ENCODE measurements at regions not wholly inside any gene's neighbourhood (a gene's known extent, or its start where the extent isn't known, plus 50 kb on each side); places are given as distances from the start of the nearest gene placed in this dataset.

GRCh38 chr5:124461157-124461556 is 285.3 kb downstream of the ZNF608 start:
- H3K36me3 Mint-ChIP-seq (ENCODE audit: low read depth), result no peaks in the 10 kb centered on the region
- POLR2A ChIA-PET, result no interaction called here
- no peak for ATAC-seq
- CTCF ChIA-PET, result no interaction called here
- DNase-seq, result no peak
- no peak overlapping the region for H3K27ac Mint-ChIP-seq
- no peaks in the 10 kb centered on the region for H3K4me1 Mint-ChIP-seq (ENCODE audit: low read depth)
- no peak overlapping the region for H3K4me3 Mint-ChIP-seq
- H3K27me3 Mint-ChIP-seq (ENCODE audit: low read depth), result no peaks in the 10 kb centered on the region
- no peaks in the 10 kb centered on the region for H3K9me3 Mint-ChIP-seq (ENCODE audit: insufficient read depth)

DNA sequence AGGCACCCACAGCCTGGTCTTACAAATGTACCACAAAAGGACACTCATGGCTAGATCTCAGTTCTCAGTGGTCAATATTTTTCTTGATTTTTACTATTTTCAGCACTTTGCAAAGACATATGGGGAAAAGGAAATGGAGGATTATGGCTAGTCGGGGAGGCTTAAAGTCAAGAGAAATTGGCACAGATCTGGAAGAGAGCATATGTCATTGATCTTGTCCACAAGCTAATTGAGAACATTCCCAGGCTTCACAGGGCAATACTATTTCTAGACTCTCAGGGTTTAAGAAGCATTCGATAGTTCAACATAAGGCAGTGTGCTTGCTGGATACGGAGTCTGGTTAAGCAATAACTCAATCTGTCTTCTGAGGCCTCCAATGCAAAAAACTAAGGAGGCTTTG is 285.8 kb downstream of the ZNF608 start:
- Mint-ChIP-seq H3K4me3 (no peak overlapping the region), H3K9me3 (ENCODE audit: insufficient read depth) (no peaks in the 10 kb centered on the region), H3K27me3 (ENCODE audit: low read depth) (peaks cover 1% of the 10 kb centered on the region), H3K4me1 (ENCODE audit: low read depth) (no peaks in the 10 kb centered on the region), H3K36me3 (ENCODE audit: low read depth) (no peaks in the 10 kb centered on the region), H3K27ac (no peak overlapping the region)
- DNase-seq, result no peak
- ChIA-PET CTCF (no interaction called here), POLR2A (no interaction called here)
- no peak for ATAC-seq

DNA sequence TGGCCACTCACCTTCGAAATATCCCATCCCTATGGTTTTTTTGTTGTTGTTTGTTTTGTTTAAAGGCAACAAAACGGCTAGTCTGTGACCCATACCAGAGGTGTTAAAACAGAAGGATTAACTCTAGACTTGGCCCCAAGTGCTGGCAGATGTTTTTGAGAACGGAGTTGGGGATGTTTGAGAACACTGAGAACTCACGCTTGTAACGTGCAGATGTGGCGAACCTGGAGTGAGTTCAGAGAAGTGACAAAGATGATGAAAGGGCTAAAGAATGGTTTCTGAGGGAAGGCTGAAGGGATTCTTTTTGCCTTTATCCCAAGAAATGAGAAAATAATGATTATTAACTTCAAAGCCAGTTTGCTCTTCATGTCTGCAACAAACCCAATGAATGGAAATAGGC is 286.5 kb downstream of the ZNF608 start:
- Mint-ChIP-seq H3K27me3 (ENCODE audit: low read depth) (peaks cover 4% of the 10 kb centered on the region), H3K27ac (no peak overlapping the region)
- CTCF ChIA-PET, result no interaction called here

DNA sequence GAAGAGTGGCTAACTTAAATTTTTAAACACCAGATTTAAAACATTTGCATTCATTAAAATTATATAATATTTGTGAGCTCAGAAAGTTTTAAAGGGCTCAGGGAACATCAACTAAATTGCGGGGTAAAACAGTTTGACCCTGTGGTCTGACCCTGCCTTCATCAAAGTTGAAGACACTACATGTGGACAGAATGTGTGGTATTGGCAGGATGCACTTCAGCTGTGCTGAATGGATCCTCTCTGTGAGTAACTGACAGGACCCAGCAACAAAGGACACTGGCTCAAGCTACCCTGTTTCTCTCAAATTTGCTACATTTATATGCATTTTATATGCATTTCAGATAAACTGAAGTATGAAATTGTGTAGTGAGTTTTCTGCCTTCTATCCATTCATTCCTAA is 288.5 kb downstream of the ZNF608 start:
- ChIA-PET POLR2A (interaction anchor here (0.6 kb wide), 1 partner anchor 422 kb away, joined by 3 read pairs; no protein-coding TSS in a partner anchor), CTCF (no interaction called here)
- no peak overlapping the region for H3K27ac Mint-ChIP-seq
- no peak overlapping the region for H3K4me3 Mint-ChIP-seq
- no peaks in the 10 kb centered on the region for H3K9me3 Mint-ChIP-seq (ENCODE audit: insufficient read depth)
- peaks cover 4% of the 10 kb centered on the region for H3K27me3 Mint-ChIP-seq (ENCODE audit: low read depth)
- H3K36me3 Mint-ChIP-seq (ENCODE audit: low read depth), result no peaks in the 10 kb centered on the region
- ATAC-seq (no peak), DNase-seq (no peak)
- peaks cover 8% of the 10 kb centered on the region for H3K4me1 Mint-ChIP-seq (ENCODE audit: low read depth)

More for the DNA sequence above, 286.5 kb downstream of the ZNF608 start:
- no peaks in the 10 kb centered on the region for H3K4me1 Mint-ChIP-seq (ENCODE audit: low read depth)
- DNase-seq, result no peak
- no peak for ATAC-seq
- H3K36me3 Mint-ChIP-seq (ENCODE audit: low read depth), result no peaks in the 10 kb centered on the region
- no peaks in the 10 kb centered on the region for H3K9me3 Mint-ChIP-seq (ENCODE audit: insufficient read depth)
- POLR2A ChIA-PET, result no interaction called here
- no peak overlapping the region for H3K4me3 Mint-ChIP-seq

DNA sequence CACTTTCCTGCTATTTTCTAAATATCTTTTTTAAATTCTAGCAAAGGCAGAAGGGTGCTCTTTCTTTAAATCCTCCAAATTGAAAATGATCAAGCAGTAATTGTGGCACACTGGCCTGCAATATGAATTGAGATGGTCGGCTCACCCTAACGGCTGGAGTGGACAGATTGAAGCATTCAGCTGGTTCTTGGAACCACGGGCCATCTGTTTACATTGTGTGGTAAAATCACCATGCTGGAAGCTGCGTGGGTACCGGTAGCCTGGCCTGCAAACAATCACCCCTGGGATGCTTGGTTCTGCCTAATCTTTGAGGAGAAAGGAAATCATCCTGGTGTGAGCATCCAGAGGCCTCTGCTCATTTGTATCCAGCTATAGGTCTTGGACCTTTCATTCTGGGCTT is 289.3 kb downstream of the ZNF608 start:
- no peak for ATAC-seq
- DNase-seq, result no peak
- Mint-ChIP-seq H3K27me3 (ENCODE audit: low read depth) (peaks cover 4% of the 10 kb centered on the region), H3K27ac (no peak overlapping the region), H3K36me3 (ENCODE audit: low read depth) (no peaks in the 10 kb centered on the region), H3K4me3 (no peak overlapping the region), H3K9me3 (ENCODE audit: insufficient read depth) (no peaks in the 10 kb centered on the region), H3K4me1 (ENCODE audit: low read depth) (peaks cover 8% of the 10 kb centered on the region)
- POLR2A ChIA-PET, result interaction anchor here (0.6 kb wide), 1 partner anchor 421 kb away, joined by 3 read pairs; no protein-coding TSS in a partner anchor
- CTCF ChIA-PET, result no interaction called here

GRCh38 chr5:124456249-124456648 is 290.2 kb downstream of the ZNF608 start:
- Mint-ChIP-seq H3K36me3 (ENCODE audit: low read depth) (no peaks in the 10 kb centered on the region), H3K27me3 (ENCODE audit: low read depth) (peaks cover 4% of the 10 kb centered on the region), H3K4me1 (ENCODE audit: low read depth) (peaks cover 8% of the 10 kb centered on the region), H3K4me3 (no peak overlapping the region), H3K9me3 (ENCODE audit: insufficient read depth) (no peaks in the 10 kb centered on the region), H3K27ac (no peak overlapping the region)
- DNase-seq (no peak), ATAC-seq (no peak)
- ChIA-PET POLR2A (no interaction called here), CTCF (no interaction called here)

GRCh38 chr5:124454081-124454480 is 292.4 kb downstream of the ZNF608 start:
- POLR2A ChIA-PET, result no interaction called here

GRCh38 chr5:124453221-124454051 is 293.0 kb downstream of the ZNF608 start:
- Mint-ChIP-seq H3K4me1 (ENCODE audit: low read depth) (peaks cover 8% of the 10 kb centered on the region), H3K36me3 (ENCODE audit: low read depth) (no peaks in the 10 kb centered on the region), H3K9me3 (ENCODE audit: insufficient read depth) (no peaks in the 10 kb centered on the region), H3K27ac (no peak overlapping the region), H3K4me3 (no peak overlapping the region), H3K27me3 (ENCODE audit: low read depth) (peaks cover 4% of the 10 kb centered on the region)
- CTCF ChIA-PET, result no interaction called here
- POLR2A ChIA-PET, result no interaction called here
- DNase-seq (no peak), ATAC-seq (no peak)

More at GRCh38 chr5:124454081-124454480, 292.4 kb downstream of the ZNF608 start:
- Mint-ChIP-seq H3K4me3 (no peak overlapping the region), H3K9me3 (ENCODE audit: insufficient read depth) (no peaks in the 10 kb centered on the region), H3K4me1 (ENCODE audit: low read depth) (peaks cover 8% of the 10 kb centered on the region), H3K27me3 (ENCODE audit: low read depth) (peaks cover 4% of the 10 kb centered on the region), H3K36me3 (ENCODE audit: low read depth) (no peaks in the 10 kb centered on the region), H3K27ac (no peak overlapping the region)
- DNase-seq, result no peak
- no peak for ATAC-seq
- CTCF ChIA-PET, result no interaction called here

- no peak overlapping the region for H3K4me3 Mint-ChIP-seq
- CTCF ChIA-PET, result no interaction called here
- POLR2A ChIA-PET, result no interaction called here
- peaks cover 8% of the 10 kb centered on the region for H3K4me1 Mint-ChIP-seq (ENCODE audit: low read depth)
- H3K9me3 Mint-ChIP-seq (ENCODE audit: insufficient read depth), result no peaks in the 10 kb centered on the region
- no peaks in the 10 kb centered on the region for H3K36me3 Mint-ChIP-seq (ENCODE audit: low read depth)
- H3K27ac Mint-ChIP-seq, result no peak overlapping the region
- peaks cover 4% of the 10 kb centered on the region for H3K27me3 Mint-ChIP-seq (ENCODE audit: low read depth)
- ATAC-seq (no peak), DNase-seq (no peak)
Measured at GRCh38 chr5:124452412-124452811, 294.0 kb downstream of the ZNF608 start.

DNA sequence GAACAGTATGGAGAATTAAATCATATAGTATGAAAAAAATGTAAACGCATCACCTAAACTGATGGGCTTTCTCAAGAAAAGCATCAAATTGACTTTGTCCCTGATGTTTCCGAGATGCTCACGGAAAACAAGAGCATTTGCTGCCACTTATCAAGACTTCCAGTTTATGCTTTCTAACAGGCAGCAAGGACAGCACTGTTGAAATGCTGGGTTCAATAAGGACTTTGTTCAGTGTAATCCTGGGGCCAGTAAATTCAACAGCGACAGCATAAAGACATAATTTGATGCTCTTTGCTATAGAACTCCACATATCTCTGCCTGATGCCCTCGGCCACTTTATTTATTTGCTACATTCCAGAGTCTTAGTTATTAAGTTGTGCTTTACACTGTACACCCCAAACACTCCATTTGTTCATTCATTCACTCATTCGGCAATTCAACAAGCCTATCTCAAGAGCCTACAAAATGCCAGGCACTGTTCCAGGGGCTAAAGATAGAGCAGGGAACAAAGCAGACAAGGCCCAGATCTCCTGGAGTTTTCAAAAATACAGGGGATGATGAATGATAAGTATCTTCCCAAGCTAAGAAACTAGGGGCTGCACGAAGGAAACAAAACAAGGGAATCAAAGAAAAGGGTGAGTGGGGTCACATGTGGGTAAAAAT is 294.6 kb downstream of the ZNF608 start:
- Mint-ChIP-seq H3K36me3 (ENCODE audit: low read depth) (no peaks in the 10 kb centered on the region), H3K4me3 (no peak overlapping the region), H3K27ac (no peak overlapping the region), H3K4me1 (ENCODE audit: low read depth) (peaks cover 8% of the 10 kb centered on the region), H3K9me3 (ENCODE audit: insufficient read depth) (no peaks in the 10 kb centered on the region), H3K27me3 (ENCODE audit: low read depth) (peaks cover 4% of the 10 kb centered on the region)
- no peak for DNase-seq
- POLR2A ChIA-PET, result no interaction called here
- CTCF ChIA-PET, result no interaction called here
- no peak for ATAC-seq

- DNase-seq (no peak), ATAC-seq (no peak)
- Mint-ChIP-seq H3K36me3 (ENCODE audit: low read depth) (no peaks in the 10 kb centered on the region), H3K27me3 (ENCODE audit: low read depth) (no peaks in the 10 kb centered on the region), H3K4me1 (ENCODE audit: low read depth) (no peaks in the 10 kb centered on the region), H3K9me3 (ENCODE audit: insufficient read depth) (no peaks in the 10 kb centered on the region), H3K27ac (no peak overlapping the region), H3K4me3 (no peak overlapping the region)
- ChIA-PET POLR2A (no interaction called here), CTCF (no interaction called here)
Measured at GRCh38 chr5:124446120-124446519, 300.3 kb downstream of the ZNF608 start.

DNA sequence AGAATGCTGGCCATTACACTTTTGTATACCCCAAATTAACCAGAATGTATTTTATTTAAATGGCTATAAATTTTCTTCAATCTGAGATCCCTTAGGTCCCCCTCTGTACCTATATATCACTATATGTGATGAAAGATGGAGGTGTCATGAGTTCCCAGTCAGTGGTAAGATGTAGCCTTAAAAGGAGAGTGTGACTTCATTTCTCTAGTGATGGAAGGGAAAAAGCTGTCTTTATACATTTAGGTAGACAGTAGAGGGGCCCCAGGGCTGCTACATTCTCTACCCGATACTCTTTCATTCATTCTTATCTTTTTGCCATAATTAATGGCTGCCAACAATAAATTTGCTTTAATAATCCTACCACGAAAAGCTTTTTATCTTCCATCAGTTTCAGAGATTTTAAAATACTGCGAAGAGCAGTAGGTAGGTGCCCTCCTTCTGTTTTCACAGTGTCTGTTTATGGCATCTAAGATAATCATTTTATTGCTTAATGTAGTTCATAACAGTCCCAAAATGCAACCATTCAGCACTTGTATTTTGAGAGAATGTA is 301.3 kb downstream of the ZNF608 start:
- ATAC-seq (no peak), DNase-seq (no peak)
- Mint-ChIP-seq H3K27me3 (ENCODE audit: low read depth) (no peaks in the 10 kb centered on the region), H3K4me3 (no peak overlapping the region), H3K9me3 (ENCODE audit: insufficient read depth) (no peaks in the 10 kb centered on the region), H3K36me3 (ENCODE audit: low read depth) (no peaks in the 10 kb centered on the region), H3K4me1 (ENCODE audit: low read depth) (no peaks in the 10 kb centered on the region), H3K27ac (no peak overlapping the region)
- CTCF ChIA-PET, result no interaction called here
- POLR2A ChIA-PET, result no interaction called here

Data from activated CD8-positive, alpha-beta T cell treated with anti-CD3 and anti-CD28 coated beads, Interleukin-2, amount 10 ng/mL, durations not matched to agents 7 days and 5 days (primary cell).